ENCODE measurements at regions not wholly inside any gene's neighbourhood (a gene's known extent, or its start where the extent isn't known, plus 50 kb on each side); places are given as distances from the start of the nearest gene placed in this dataset.

- no peaks in the 10 kb centered on the region for H3K4me1 ChIP-seq (ENCODE audit: low read depth)
- H3K36me3 ChIP-seq (ENCODE audit: low read depth) = no peaks in the 10 kb centered on the region
- H3K9me3 ChIP-seq = peaks cover 7% of the 10 kb centered on the region
- no peak overlapping the region for H3K4me3 ChIP-seq
- ATAC-seq (no peak), DNase-seq (no peak)
- intact Hi-C loops (cut with DNase I, micrococcal nuclease) = no loop called here
- no peak for TF ChIP-seq CTCF (IDR thresholded peaks at IDR 0.05)
Observed at GRCh38 chr20:55229451-55229850, 754.1 kb downstream of the DOK5 start.

- Histone ChIP-seq H3K4me3 (no peak overlapping the region), H3K4me1 (ENCODE audit: low read depth) (no peaks in the 10 kb centered on the region), H3K36me3 (ENCODE audit: low read depth) (no peaks in the 10 kb centered on the region), H3K9me3 (peaks cover 11% of the 10 kb centered on the region)
- TF ChIP-seq CTCF (IDR thresholded peaks at IDR 0.05) = no peak
- ATAC-seq (no peak), DNase-seq (no peak)
- intact Hi-C loops (cut with DNase I, micrococcal nuclease) = no loop called here
Observed at GRCh38 chr20:55216525-55217242, 741.3 kb downstream of the DOK5 start.

- Histone ChIP-seq H3K36me3 (ENCODE audit: low read depth) (no peaks in the 10 kb centered on the region), H3K4me3 (no peak overlapping the region), H3K4me1 (ENCODE audit: low read depth) (no peaks in the 10 kb centered on the region), H3K9me3 (no peaks in the 10 kb centered on the region)
- no peak for DNase-seq
- ATAC-seq = no peak
- TF ChIP-seq CTCF (IDR thresholded peaks at IDR 0.05) = no peak
- intact Hi-C loops (cut with DNase I, micrococcal nuclease) = no loop called here
Observed at GRCh38 chr20:55213653-55214052, 738.3 kb downstream of the DOK5 start.

GRCh38 chr20:55211481-55211880 is 736.1 kb downstream of the DOK5 start:
- Histone ChIP-seq H3K4me1 (ENCODE audit: low read depth) (no peaks in the 10 kb centered on the region), H3K36me3 (ENCODE audit: low read depth) (no peaks in the 10 kb centered on the region), H3K9me3 (no peaks in the 10 kb centered on the region), H3K4me3 (no peak overlapping the region)
- TF ChIP-seq CTCF (IDR thresholded peaks at IDR 0.05) = no peak
- DNase-seq (no peak), ATAC-seq (no peak)
- intact Hi-C loops (cut with DNase I, micrococcal nuclease) = no loop called here

GRCh38 chr20:55205665-55206064 is 730.3 kb downstream of the DOK5 start:
- intact Hi-C loops (cut with DNase I, micrococcal nuclease) = no loop called here
- TF ChIP-seq CTCF (IDR thresholded peaks at IDR 0.05) = no peak
- no peaks in the 10 kb centered on the region for H3K4me1 ChIP-seq (ENCODE audit: low read depth)
- ATAC-seq = no peak
- no peak overlapping the region for H3K4me3 ChIP-seq
- H3K9me3 ChIP-seq = no peaks in the 10 kb centered on the region
- no peaks in the 10 kb centered on the region for H3K36me3 ChIP-seq (ENCODE audit: low read depth)
- DNase-seq = no peak

GRCh38 chr20:55200317-55200716 is 724.9 kb downstream of the DOK5 start:
- no peaks in the 10 kb centered on the region for H3K9me3 ChIP-seq
- no peak for TF ChIP-seq CTCF (IDR thresholded peaks at IDR 0.05)
- ATAC-seq (no peak), DNase-seq (no peak)
- no peaks in the 10 kb centered on the region for H3K4me1 ChIP-seq (ENCODE audit: low read depth)
- H3K36me3 ChIP-seq (ENCODE audit: low read depth) = no peaks in the 10 kb centered on the region
- intact Hi-C loops (cut with DNase I, micrococcal nuclease) = no loop called here
- no peak overlapping the region for H3K4me3 ChIP-seq

Data from mucosa of descending colon (tissue), 3 donors.